Astrocyte (in vitro differentiated cells and primary cell): ENCODE measurements at regions not wholly inside any gene's neighbourhood (a gene's known extent, or its start where the extent isn't known, plus 50 kb on each side); places are given as distances from the start of the nearest gene placed in this dataset.

Experiments
- DNase-seq: peaks from one replicate; pipeline ENCODE4 v3.0.0-alpha.2; 2010; ENCODE audit warnings: low read depth
- FAIRE-seq: peaks from 2 replicates; lab custom pipeline; 2011; peaks lifted over from hg19 to GRCh38; lab: Jason Lieb, UNC
- H2AFZ ChIP-seq: 2 replicates; pipeline ENCODE4 v1.6.0; 2012; ENCODE audit warnings: low read depth, low read length, inconsistent platforms
- H3K27ac ChIP-seq: 2 replicates; pipeline ENCODE4 v1.5.1; 2011; ENCODE audit warnings: low read depth, low read length, inconsistent platforms
- H3K27me3 ChIP-seq: 2 replicates; pipeline ENCODE4 v1.6.0; 2011; ENCODE audit warnings: low read length, inconsistent platforms; ENCODE audit not compliant: insufficient read depth
- H3K36me3 ChIP-seq: 2 replicates; pipeline ENCODE4 v1.5.1; 2011; ENCODE audit warnings: low read length, inconsistent platforms; ENCODE audit not compliant: insufficient read depth
- H3K4me1 ChIP-seq: 2 replicates; pipeline ENCODE4 v1.5.1; 2011; ENCODE audit warnings: low read length, inconsistent platforms; ENCODE audit not compliant: insufficient read depth
- H3K4me2 ChIP-seq: 2 replicates; pipeline ENCODE4 v1.6.0; 2012; ENCODE audit warnings: low read length, inconsistent platforms
- H3K4me3 ChIP-seq: 2 replicates; pipeline ENCODE4 v1.5.1; 2011; ENCODE audit warnings: low read depth, mild to moderate bottlenecking, low read length, inconsistent platforms; ENCODE audit not compliant: insufficient read depth
- H3K79me2 ChIP-seq: 2 replicates; pipeline ENCODE4 v1.6.0; 2012; ENCODE audit warnings: mild to moderate bottlenecking, low read length, inconsistent platforms; ENCODE audit not compliant: insufficient read depth
- H3K9ac ChIP-seq: 2 replicates; pipeline ENCODE4 v1.6.0; 2012; ENCODE audit warnings: mild to moderate bottlenecking, low read length, inconsistent platforms
- H3K9me3 ChIP-seq: 2 replicates; pipeline ENCODE4 v1.5.1; 2012; ENCODE audit warnings: low read depth, mild to moderate bottlenecking, low read length, inconsistent platforms; ENCODE audit not compliant: insufficient read depth
- H4K20me1 ChIP-seq: 2 replicates; pipeline ENCODE4 v1.6.0; 2012; ENCODE audit warnings: low read length, inconsistent platforms; ENCODE audit not compliant: insufficient read depth
- H3K27ac Mint-ChIP-seq: one replicate; pipeline ENCODE4 v1.8.0; 2021; ENCODE audit warnings: mild to moderate bottlenecking, mixed read lengths; ENCODE audit not compliant: unreplicated experiment
- H3K27me3 Mint-ChIP-seq: one replicate; pipeline ENCODE4 v1.8.0; 2021; ENCODE audit warnings: low read depth, mixed read lengths; ENCODE audit not compliant: unreplicated experiment
- H3K36me3 Mint-ChIP-seq: one replicate; pipeline ENCODE4 v1.8.0; 2021; ENCODE audit warnings: low read depth, mixed read lengths; ENCODE audit not compliant: unreplicated experiment
- H3K4me1 Mint-ChIP-seq: one replicate; pipeline ENCODE4 v1.8.0; 2021; ENCODE audit warnings: low read depth, mixed read lengths; ENCODE audit not compliant: unreplicated experiment
- H3K4me3 Mint-ChIP-seq: one replicate; pipeline ENCODE4 v1.8.0; 2021; ENCODE audit warnings: mild to moderate bottlenecking, moderate library complexity, mixed read lengths; ENCODE audit not compliant: unreplicated experiment
- H3K9me3 Mint-ChIP-seq: one replicate; pipeline ENCODE4 v1.8.0; 2021; ENCODE audit warnings: mild to moderate bottlenecking, mixed read lengths; ENCODE audit not compliant: unreplicated experiment
- CTCF ChIP-seq: IDR thresholded peaks from 2 replicates; pipeline ENCODE4 v1.5.1; 2011; ENCODE audit warnings: low read depth, mild to moderate bottlenecking, inconsistent platforms, low read length, moderate library complexity; ENCODE audit not compliant: insufficient read depth
- EZH2 ChIP-seq: IDR thresholded peaks from 2 replicates; pipeline ENCODE4 v1.6.1; 2012; ENCODE audit warnings: mild to moderate bottlenecking, low read length, inconsistent platforms; ENCODE audit not compliant: insufficient read depth

GRCh38 chr12:92424338-92424737, 278.5 kb upstream of the PLEKHG7 start:
- Mint-ChIP-seq H3K9me3 (peaks cover 3% of the 10 kb centered on the region), H3K27ac (no peak overlapping the region), H3K4me3 (no peak overlapping the region), H3K36me3 (no peaks in the 10 kb centered on the region), H3K27me3 (no peaks in the 10 kb centered on the region), H3K4me1 (peaks cover 7% of the 10 kb centered on the region)
- Histone ChIP-seq H3K36me3 (no peaks in the 10 kb centered on the region), H3K79me2 (no peaks in the 10 kb centered on the region), H3K4me3 (no peak overlapping the region), H3K27me3 (no peaks in the 10 kb centered on the region), H2AFZ (no peak overlapping the region), H4K20me1 (no peaks in the 10 kb centered on the region), H3K4me2 (no peak overlapping the region), H3K27ac (no peak overlapping the region), H3K9ac (no peak overlapping the region), H3K9me3 (no peaks in the 10 kb centered on the region), H3K4me1 (no peaks in the 10 kb centered on the region)
- FAIRE-seq (no peak), DNase-seq (peak; percentile 30)
- TF ChIP-seq CTCF (no peak), EZH2 (no peak)

DNA sequence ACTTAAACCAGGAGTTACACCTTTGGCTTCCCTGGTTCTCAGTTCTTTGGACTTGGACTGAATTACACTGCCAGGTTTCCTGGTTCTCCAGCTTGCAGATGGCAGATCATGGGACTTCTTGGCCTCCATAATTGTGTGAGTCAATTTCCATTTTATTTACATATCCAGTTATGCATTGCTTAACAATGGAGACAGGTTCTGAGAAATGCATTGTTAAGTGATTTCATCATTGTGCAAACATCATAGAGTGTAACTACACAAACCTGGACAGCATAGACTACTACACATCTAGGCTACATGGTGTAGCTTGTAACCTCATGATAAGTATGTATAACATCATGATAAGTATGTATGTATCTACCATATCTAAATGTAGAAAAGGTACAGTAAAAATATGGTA, 276.1 kb upstream of the BTG1 start:
- no peaks in the 10 kb centered on the region for H3K9me3 Mint-ChIP-seq
- DNase-seq: peak; percentile 39
- Histone ChIP-seq H3K79me2 (no peaks in the 10 kb centered on the region), H3K4me1 (no peaks in the 10 kb centered on the region), H3K4me2 (no peak overlapping the region), H3K36me3 (no peaks in the 10 kb centered on the region), H2AFZ (no peak overlapping the region), H3K27me3 (no peaks in the 10 kb centered on the region), H3K27ac (no peak overlapping the region), H3K9ac (no peak overlapping the region), H3K9me3 (no peaks in the 10 kb centered on the region), H4K20me1 (no peaks in the 10 kb centered on the region), H3K4me3 (no peak overlapping the region)
- no peaks in the 10 kb centered on the region for H3K36me3 Mint-ChIP-seq
- peaks cover 7% of the 10 kb centered on the region for H3K4me1 Mint-ChIP-seq
- TF ChIP-seq EZH2 (no peak), CTCF (no peak)
- H3K4me3 Mint-ChIP-seq: no peak overlapping the region
- H3K27me3 Mint-ChIP-seq: no peaks in the 10 kb centered on the region
- no peak for FAIRE-seq
- H3K27ac Mint-ChIP-seq: no peak overlapping the region

DNA sequence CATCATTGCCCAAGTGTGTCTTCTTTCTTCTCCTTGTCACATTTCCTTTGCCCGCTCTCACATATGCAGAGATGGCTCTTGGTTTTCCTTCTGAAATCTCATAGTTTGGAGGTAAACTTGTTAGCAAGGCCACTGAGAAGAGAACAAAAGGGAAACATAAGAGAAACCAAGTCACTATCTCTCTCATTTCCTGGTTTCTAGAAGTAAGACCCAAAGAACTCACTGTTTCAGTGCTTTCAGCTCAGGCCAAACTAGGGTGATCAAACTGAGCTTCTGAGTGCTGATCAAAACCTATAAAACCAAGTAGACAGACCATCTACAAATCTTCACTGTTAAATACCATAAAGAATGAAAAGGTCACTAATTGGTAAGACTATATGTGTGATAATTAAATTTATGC, 275.4 kb upstream of the BTG1 start:
- Histone ChIP-seq H3K27me3 (no peaks in the 10 kb centered on the region), H3K9me3 (no peaks in the 10 kb centered on the region), H3K79me2 (no peaks in the 10 kb centered on the region), H3K4me2 (no peak overlapping the region), H3K36me3 (no peaks in the 10 kb centered on the region), H2AFZ (no peak overlapping the region), H3K4me3 (no peak overlapping the region), H3K27ac (no peak overlapping the region), H3K4me1 (no peaks in the 10 kb centered on the region), H4K20me1 (no peaks in the 10 kb centered on the region), H3K9ac (no peak overlapping the region)
- H3K4me1 Mint-ChIP-seq: peaks cover 7% of the 10 kb centered on the region
- TF ChIP-seq CTCF (no peak), EZH2 (no peak)
- H3K27me3 Mint-ChIP-seq: no peaks in the 10 kb centered on the region
- FAIRE-seq: no peak
- no peak overlapping the region for H3K4me3 Mint-ChIP-seq
- H3K9me3 Mint-ChIP-seq: no peaks in the 10 kb centered on the region
- no peaks in the 10 kb centered on the region for H3K36me3 Mint-ChIP-seq
- H3K27ac Mint-ChIP-seq: no peak overlapping the region
- no peak for DNase-seq
